IMR-90 (cell line): ENCODE measurements at regions not wholly inside any gene's neighbourhood (a gene's known extent, or its start where the extent isn't known, plus 50 kb on each side); places are given as distances from the start of the nearest gene placed in this dataset.

Experiments used
- ATAC-seq: fragments of 200-7000 bp; cut with Tn5 transposase; 2 replicates; pipeline ENCODE4 v1.9.1; 2020; ENCODE audit warnings: low read depth, mild to moderate bottlenecking, moderate library complexity
- BruUV-seq: library from RNA; stranded (reverse); fragments of 400-500 nt; replicated peaks from 2 replicates; lab custom pipeline; 2021; lab: Mats Ljungman, UMichigan
- CTCF ChIA-PET: fragments of 300-600 bp; formaldehyde crosslinking; extraction: SDS; loops from one replicate; lab custom pipeline; 2021; ENCODE audit warnings: antibody characterized with exemption; lab: Yijun Ruan, JAX
- POLR2A ChIA-PET: fragments of 300-600 bp; sonication (Branson Sonifier 250); formaldehyde crosslinking; loops from one replicate; lab custom pipeline; 2022; ENCODE audit warnings: antibody characterized with exemption; ENCODE audit not compliant: unreplicated experiment; lab: Charles Lee
- DNase-seq: peaks from one replicate; pipeline ENCODE4 v3.0.0; 2013
- H2AFZ ChIP-seq: replicated peaks from 2 replicates; pipeline ENCODE3; 2013; ENCODE audit warnings: low read length, mild to moderate bottlenecking; ENCODE audit not compliant: poor library complexity
- H2AK5ac ChIP-seq: 2 replicates; pipeline ENCODE4 v1.6.1; 2013; ENCODE audit warnings: low read depth, low read length, inconsistent platforms
- H2AK9ac ChIP-seq: replicated peaks from 2 replicates; pipeline ENCODE3; 2013; ENCODE audit warnings: mild to moderate bottlenecking, low read depth, low read length, moderate library complexity; ENCODE audit not compliant: poor library complexity
- H2BK120ac ChIP-seq: 2 replicates; pipeline ENCODE4 v1.6.1; 2013; ENCODE audit warnings: low read depth, low read length, inconsistent platforms
- H2BK15ac ChIP-seq: 3 replicates; pipeline ENCODE4 v1.6.1; 2013; ENCODE audit warnings: low read depth, low read length, inconsistent platforms
- H2BK20ac ChIP-seq: 2 replicates; pipeline ENCODE4 v1.6.1; 2013; ENCODE audit warnings: low read depth, mild to moderate bottlenecking, inconsistent platforms, low read length, moderate library complexity
- H2BK5ac ChIP-seq: 2 replicates; pipeline ENCODE4 v1.6.1; 2013; ENCODE audit warnings: mild to moderate bottlenecking, low read depth, low read length, inconsistent platforms; ENCODE audit not compliant: poor library complexity, severe bottlenecking
- H3K14ac ChIP-seq: replicated peaks from 2 replicates; pipeline ENCODE4 v1.6.1; 2013; ENCODE audit warnings: low read depth, low read length, inconsistent platforms
- H3K18ac ChIP-seq: 2 replicates; pipeline ENCODE4 v1.6.1; 2013; ENCODE audit warnings: low read depth, low read length, control low read depth
- H3K23ac ChIP-seq: 2 replicates; pipeline ENCODE4 v1.6.1; 2013; ENCODE audit warnings: low read depth, low read length, inconsistent platforms
- H3K27ac ChIP-seq: 2 replicates; pipeline ENCODE4 v1.5.1; 2013; ENCODE audit warnings: mild to moderate bottlenecking, control low read depth, low read length; ENCODE audit not compliant: insufficient read depth
- H3K27me3 ChIP-seq: 2 replicates; pipeline ENCODE4 v1.6.1; 2013; ENCODE audit warnings: low read length; ENCODE audit not compliant: control insufficient read depth, insufficient read depth
- H3K36me3 ChIP-seq: 2 replicates; pipeline ENCODE4 v1.6.1; 2013; ENCODE audit warnings: low read length, mixed read lengths; ENCODE audit not compliant: control insufficient read depth, insufficient read depth
- H3K4ac ChIP-seq: 2 replicates; pipeline ENCODE4 v1.6.1; 2013; ENCODE audit warnings: low read depth, low read length, inconsistent platforms
- H3K4me1 ChIP-seq: 2 replicates; pipeline ENCODE4 v1.6.1; 2013; ENCODE audit warnings: low read length, mixed read lengths; ENCODE audit not compliant: control insufficient read depth, insufficient read depth
- H3K4me2 ChIP-seq: 2 replicates; pipeline ENCODE4 v1.6.1; 2013; ENCODE audit warnings: low read depth, mild to moderate bottlenecking, control low read depth, low read length, moderate library complexity
- H3K4me3 ChIP-seq: 2 replicates; pipeline ENCODE4 v1.5.1; 2013; ENCODE audit warnings: low read depth, mild to moderate bottlenecking, control low read depth, low read length, moderate library complexity; ENCODE audit not compliant: insufficient read depth
- H3K56ac ChIP-seq: 2 replicates; pipeline ENCODE4 v1.6.1; 2013; ENCODE audit warnings: low read length, inconsistent platforms; ENCODE audit not compliant: insufficient read depth; ENCODE audit errors: extremely low read depth
- H3K79me1 ChIP-seq, 2 experiments: 2 replicates each; pipeline ENCODE4 v1.6.1; 2013; ENCODE audit warnings: low read length in 2 of 2, inconsistent platforms in 1 of 2, low read depth in 1 of 2
- H3K9ac ChIP-seq: 2 replicates; pipeline ENCODE4 v1.6.1; 2013; ENCODE audit warnings: low read depth, low read length, control low read depth
- H3K9me1 ChIP-seq: 2 replicates; pipeline ENCODE4 v1.6.1; 2013; ENCODE audit warnings: low read length, inconsistent platforms; ENCODE audit not compliant: insufficient read depth
- H3K9me3 ChIP-seq: 2 replicates; pipeline ENCODE4 v1.6.1; 2013; ENCODE audit warnings: low read length; ENCODE audit not compliant: control insufficient read depth, insufficient read depth
- H4K20me1 ChIP-seq: 2 replicates; pipeline ENCODE4 v1.6.1; 2013; ENCODE audit warnings: low read length, inconsistent platforms; ENCODE audit not compliant: insufficient read depth
- H4K5ac ChIP-seq: 2 replicates; pipeline ENCODE4 v1.6.1; 2013; ENCODE audit warnings: mild to moderate bottlenecking, low read depth, low read length, control low read depth
- H4K8ac ChIP-seq, 2 experiments: 2 replicates each; pipeline ENCODE4 v1.6.1; 2013; ENCODE audit warnings: low read depth in 2 of 2, low read length in 2 of 2, control low read depth in 1 of 2, inconsistent platforms in 1 of 2
- H4K91ac ChIP-seq: 2 replicates; pipeline ENCODE4 v1.6.1; 2013; ENCODE audit warnings: low read depth, low read length, inconsistent platforms; ENCODE audit not compliant: insufficient read depth
- BHLHE40 ChIP-seq: fragments of 150-350 bp; IDR thresholded peaks from 2 replicates; pipeline ENCODE4 v1.6.1; 2016; ENCODE audit warnings: mild to moderate bottlenecking, low read depth, low read length
- CEBPB ChIP-seq: IDR thresholded peaks from 2 replicates; pipeline ENCODE4 v1.6.1; 2012; ENCODE audit warnings: low read depth, low read length, improper control_type of control experiment
- CHD1 ChIP-seq: IDR thresholded peaks from 2 replicates; pipeline ENCODE4 v1.6.1; 2012; ENCODE audit warnings: low read depth, low read length, improper control_type of control experiment
- CTCF ChIP-seq: conservative IDR thresholded peaks from 2 replicates; pipeline ENCODE4 v1.5.1; 2012; ENCODE audit warnings: mild to moderate bottlenecking, low read depth, low read length, improper control_type of control experiment
- FOS ChIP-seq: fragments of 150-350 bp; IDR thresholded peaks from 2 replicates; pipeline ENCODE4 v1.6.1; 2016; ENCODE audit warnings: low read depth, low read length
- MAFK ChIP-seq: IDR thresholded peaks from 2 replicates; pipeline ENCODE4 v1.6.1; 2012; ENCODE audit warnings: low read depth, low read length, improper control_type of control experiment
- MAZ ChIP-seq: IDR thresholded peaks from 2 replicates; pipeline ENCODE4 v1.6.1; 2012; ENCODE audit warnings: low read depth, mild to moderate bottlenecking, low read length, improper control_type of control experiment, moderate library complexity, borderline replicate concordance
- MXI1 ChIP-seq: IDR thresholded peaks from 2 replicates; pipeline ENCODE4 v1.6.1; 2012; ENCODE audit warnings: low read depth, mild to moderate bottlenecking, low read length, moderate library complexity, borderline replicate concordance
- NFE2L2 ChIP-seq: fragments of 150-350 bp; IDR thresholded peaks from 2 replicates; pipeline ENCODE4 v1.6.1; 2016; ENCODE audit warnings: low read depth, mild to moderate bottlenecking, low read length
- POLR2A ChIP-seq: IDR thresholded peaks from 2 replicates; pipeline ENCODE4 v1.6.1; 2012; ENCODE audit warnings: mild to moderate bottlenecking, low read depth, low read length
- RAD21 ChIP-seq: IDR thresholded peaks from 2 replicates; pipeline ENCODE4 v1.6.1; 2012; ENCODE audit warnings: low read length, improper control_type of control experiment
- RCOR1 ChIP-seq: IDR thresholded peaks from 2 replicates; pipeline ENCODE4 v1.6.1; 2012; ENCODE audit warnings: mild to moderate bottlenecking, low read length, improper control_type of control experiment; ENCODE audit not compliant: insufficient replicate concordance
- RFX5 ChIP-seq: IDR thresholded peaks from 2 replicates; pipeline ENCODE4 v1.8.0; 2012; ENCODE audit warnings: low read depth, mild to moderate bottlenecking, low read length, moderate library complexity
- SMC3 ChIP-seq: fragments of 150-350 bp; IDR thresholded peaks from 2 replicates; pipeline ENCODE4 v1.6.1; 2016; ENCODE audit warnings: low read depth, mild to moderate bottlenecking, antibody characterized with exemption, low read length, moderate library complexity
- USF2 ChIP-seq: fragments of 150-350 bp; IDR thresholded peaks from 2 replicates; pipeline ENCODE4 v1.6.1; 2017; ENCODE audit warnings: mild to moderate bottlenecking, antibody characterized with exemption, low read length, low read depth
- WGBS, 2 experiments: methylation state at CpG; one replicate each; pipeline versions ENCODE4 v1.1.5 to v1.1.7; 2013; ENCODE audit warnings: missing lambda C conversion rate in 2 of 2; ENCODE audit not compliant: insufficient read length in 1 of 2; ENCODE audit errors: extremely low coverage in 2 of 2; 5-methylcytosine and 5-hydroxymethylcytosine counted together
- dilution Hi-C: fragments of 300-500 bp; cut with HindIII; formaldehyde crosslinking; loops from one replicate; pipeline ENCODE4 v1.14.3; 2018; ENCODE audit warnings: low sequenced_read_pairs; ENCODE audit not compliant: unreplicated experiment
- in situ Hi-C: fragments of 300-500 bp; cut with MboI; formaldehyde crosslinking; loops from 3 replicates; pipeline ENCODE4 v1.14.3; 2019; ENCODE audit warnings: low sequenced_read_pairs, inconsistent platforms, mixed read lengths
- intact Hi-C: fragments of 100-400 bp; cut with micrococcal nuclease; formaldehyde crosslinking; loops from 2 replicates; pipeline ENCODE4 v1.10.0; 2022
- TF ChIP-seq, protein P1 (sequence below): fragments of 150-350 bp; IDR thresholded peaks from 2 replicates; pipeline ENCODE4 v1.6.1; 2016; ENCODE audit warnings: low read depth, mild to moderate bottlenecking, low read length, moderate library complexity, borderline replicate concordance

DNA sequence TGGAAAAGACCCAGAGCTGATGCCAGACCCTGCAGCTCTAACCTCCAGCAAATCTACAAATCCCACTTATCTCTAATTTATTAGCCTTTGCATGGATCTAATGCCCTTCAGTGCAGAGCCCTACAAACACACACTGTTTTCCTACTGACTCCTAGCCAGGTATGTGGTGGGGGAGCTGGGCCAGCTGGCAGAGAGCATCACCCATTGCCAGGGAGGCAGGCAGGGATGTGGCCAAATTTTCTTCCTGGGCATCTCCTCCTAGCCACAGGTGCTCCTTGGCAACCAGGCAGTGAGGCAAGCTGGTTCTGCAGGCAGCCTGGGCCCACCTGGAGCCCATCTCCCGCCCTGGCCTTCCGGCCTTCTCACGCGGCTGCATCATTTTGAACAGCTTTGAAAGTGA lies 55.9 kb upstream of the EMX2 start:
- H2BK5ac ChIP-seq, result no peak overlapping the region
- no peaks in the 10 kb centered on the region for H4K20me1 ChIP-seq
- H3K23ac ChIP-seq, result no peak overlapping the region
- no peak for DNase-seq
- no peak overlapping the region for H2BK15ac ChIP-seq
- no peak overlapping the region for H4K91ac ChIP-seq
- H2AFZ ChIP-seq, result no peak overlapping the region
- no peaks in the 10 kb centered on the region for H3K9me3 ChIP-seq
- H2BK120ac ChIP-seq, result no peak overlapping the region
- ChIA-PET CTCF (no interaction called here), POLR2A (no interaction called here)
- BruUV-seq, result no TSS peak
- H3K18ac ChIP-seq, result no peak overlapping the region
- no peak overlapping the region for H3K4ac ChIP-seq
- H2BK20ac ChIP-seq, result no peak overlapping the region
- no peak overlapping the region for H3K4me2 ChIP-seq
- H3K14ac ChIP-seq, result no peak overlapping the region
- no peaks in the 10 kb centered on the region for H3K27me3 ChIP-seq
- in situ Hi-C loops, result no loop called here
- H3K4me1 ChIP-seq, result no peaks in the 10 kb centered on the region
- H4K8ac ChIP-seq, result no peak overlapping the region
- H3K9me1 ChIP-seq, result no peaks in the 10 kb centered on the region; the same call in 1 of the 2 replicates
- H2AK5ac ChIP-seq, result no peak overlapping the region
- ATAC-seq, result no peak
- H3K4me3 ChIP-seq, result no peak overlapping the region
- no peaks in the 10 kb centered on the region for H3K79me1 ChIP-seq
- no peak overlapping the region for H3K56ac ChIP-seq
- dilution Hi-C loops, result no loop called here
- TF ChIP-seq POLR2A, result no peak
- TF ChIP-seq MXI1, result no peak
- no peak for TF ChIP-seq CTCF
- TF ChIP-seq CEBPB, result no peak
- TF ChIP-seq MAFK, result no peak
- TF ChIP-seq BHLHE40, result no peak
- no peak for TF ChIP-seq NFE2L2
- TF ChIP-seq MAZ, result no peak
- TF ChIP-seq RCOR1, result no peak
- no peak for TF ChIP-seq RAD21
- TF ChIP-seq RFX5, result no peak
- TF ChIP-seq USF2, result no peak
- TF ChIP-seq FOS, result no peak
- no peak for TF ChIP-seq SMC3
- TF ChIP-seq, protein P1, sequence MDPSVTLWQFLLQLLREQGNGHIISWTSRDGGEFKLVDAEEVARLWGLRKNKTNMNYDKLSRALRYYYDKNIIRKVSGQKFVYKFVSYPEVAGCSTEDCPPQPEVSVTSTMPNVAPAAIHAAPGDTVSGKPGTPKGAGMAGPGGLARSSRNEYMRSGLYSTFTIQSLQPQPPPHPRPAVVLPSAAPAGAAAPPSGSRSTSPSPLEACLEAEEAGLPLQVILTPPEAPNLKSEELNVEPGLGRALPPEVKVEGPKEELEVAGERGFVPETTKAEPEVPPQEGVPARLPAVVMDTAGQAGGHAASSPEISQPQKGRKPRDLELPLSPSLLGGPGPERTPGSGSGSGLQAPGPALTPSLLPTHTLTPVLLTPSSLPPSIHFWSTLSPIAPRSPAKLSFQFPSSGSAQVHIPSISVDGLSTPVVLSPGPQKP, result no peak
- no peak for TF ChIP-seq CHD1
- intact Hi-C loops, result no loop called here
- no peaks in the 10 kb centered on the region for H3K36me3 ChIP-seq
- WGBS, 2 experiments, result no CpG with 5 or more reads among the region's 4 CpGs
- no peak overlapping the region for H3K27ac ChIP-seq
- H2AK9ac ChIP-seq, result no peak overlapping the region
- H3K9ac ChIP-seq, result no peak overlapping the region
- H4K5ac ChIP-seq, result no peak overlapping the region
